Endothelial cell of hepatic sinusoid (primary cell): ENCODE measurements at regions not wholly inside any gene's neighbourhood (a gene's known extent, or its start where the extent isn't known, plus 50 kb on each side); places are given as distances from the start of the nearest gene placed in this dataset.

Source experiments
- in situ Hi-C: cut with HindIII; loops from 2 replicates; pipeline ENCODE4 v1.10.0; 2017; ENCODE audit warnings: low sequenced_read_pairs

DNA sequence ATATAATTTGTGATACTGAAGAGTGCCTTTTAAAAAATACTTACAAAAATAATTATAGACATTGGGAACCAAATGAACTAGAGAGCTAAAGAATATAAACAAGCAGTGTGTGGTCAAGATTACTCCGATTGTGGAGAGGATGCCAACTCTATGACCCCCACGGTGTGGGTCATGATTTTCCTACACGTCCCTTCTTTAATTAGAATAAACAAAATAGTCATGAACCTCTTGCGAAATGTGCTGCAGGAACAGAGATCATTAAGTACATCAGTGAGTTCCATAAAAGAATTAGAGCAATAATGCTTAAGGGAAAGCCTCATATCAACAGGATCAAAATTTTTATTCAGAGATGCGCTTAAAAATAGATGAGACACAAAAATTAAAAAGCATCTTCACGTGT, 476.6 kb upstream of the ROBO1 start:
- in situ Hi-C loops = no loop called here

GRCh38 chr3:80241791-80242190, 474.0 kb upstream of the ROBO1 start:
- in situ Hi-C loops = no loop called here

DNA sequence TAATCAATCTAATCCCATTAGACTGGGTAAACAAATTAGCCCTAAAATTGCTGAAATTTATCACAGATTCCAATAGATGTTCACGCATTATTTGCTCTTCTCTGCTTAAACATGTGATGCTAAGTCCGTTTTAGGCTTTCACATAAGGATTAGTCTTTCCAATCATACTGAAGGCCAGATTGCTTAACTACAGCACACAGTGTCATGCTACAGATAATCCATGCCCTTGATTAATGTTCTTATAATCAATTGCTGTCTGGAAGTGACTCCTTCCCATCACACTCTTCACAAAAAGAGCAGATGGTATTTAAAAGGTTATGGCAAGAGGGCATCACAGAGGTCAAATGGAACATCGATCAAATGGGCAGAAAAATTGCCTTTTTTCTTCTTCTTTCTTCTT, 471.5 kb upstream of the ROBO1 start:
- in situ Hi-C loops = no loop called here

DNA sequence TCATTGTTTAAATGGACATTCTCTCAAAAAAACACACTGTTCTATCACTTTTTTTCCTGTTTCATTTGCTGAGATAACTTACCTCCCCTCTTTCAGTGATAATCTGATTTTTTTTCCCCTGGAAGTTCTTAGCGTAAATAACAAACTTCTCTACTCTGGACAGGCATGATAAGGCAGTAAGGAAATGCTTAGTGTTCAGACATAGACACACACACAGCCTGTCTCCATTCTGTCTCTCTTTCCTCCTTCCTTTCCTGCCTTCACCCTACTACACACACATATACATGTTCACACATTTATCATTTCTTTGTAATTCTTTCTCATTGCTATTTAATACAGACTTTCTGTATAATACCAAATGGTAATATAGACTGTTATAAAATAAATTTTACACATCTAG, 470.8 kb upstream of the ROBO1 start:
- in situ Hi-C loops = no loop called here

GRCh38 chr3:80238152-80238551, 470.4 kb upstream of the ROBO1 start:
- in situ Hi-C loops = no loop called here

DNA sequence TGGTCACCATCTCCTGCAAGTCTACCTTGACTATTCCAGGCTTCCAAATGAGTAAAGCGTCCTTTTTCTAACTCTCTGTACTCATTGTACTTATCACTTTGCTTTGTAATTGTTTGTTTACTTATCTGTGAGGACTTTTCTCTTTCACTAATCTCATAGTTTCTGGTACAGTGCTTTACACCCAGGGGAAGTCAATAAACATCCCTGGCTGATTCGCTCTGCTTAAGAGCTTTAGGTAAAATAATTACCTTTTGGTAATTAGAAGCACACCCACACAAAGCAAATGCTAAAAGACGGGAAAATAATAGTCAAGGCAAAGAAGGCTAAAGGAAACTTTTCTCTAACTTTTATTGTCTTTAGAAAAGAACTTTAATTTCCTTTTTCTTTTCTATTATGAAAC, 466.9 kb upstream of the ROBO1 start:
- in situ Hi-C loops = no loop called here

GRCh38 chr3:80233576-80233975, 465.8 kb upstream of the ROBO1 start:
- in situ Hi-C loops = no loop called here

DNA sequence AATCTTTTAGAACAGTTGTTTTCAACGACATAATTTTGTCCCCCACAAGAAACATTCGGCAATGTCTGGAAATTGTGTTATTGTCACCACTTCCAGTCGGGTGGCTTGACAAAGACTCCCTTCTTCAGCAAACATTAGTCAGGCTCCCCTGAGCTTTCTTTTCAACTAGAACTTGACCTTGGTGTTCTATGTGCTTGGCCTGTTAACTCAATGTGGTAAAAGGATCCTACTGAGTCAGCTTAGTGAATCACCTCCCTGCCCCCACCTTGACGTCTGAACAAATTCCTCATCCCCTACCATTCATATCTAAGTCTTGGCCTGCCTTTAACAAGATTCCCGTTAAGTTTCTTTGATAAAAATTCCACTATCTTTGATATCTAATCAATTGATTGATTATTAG, 465.0 kb upstream of the ROBO1 start:
- in situ Hi-C loops = no loop called here

DNA sequence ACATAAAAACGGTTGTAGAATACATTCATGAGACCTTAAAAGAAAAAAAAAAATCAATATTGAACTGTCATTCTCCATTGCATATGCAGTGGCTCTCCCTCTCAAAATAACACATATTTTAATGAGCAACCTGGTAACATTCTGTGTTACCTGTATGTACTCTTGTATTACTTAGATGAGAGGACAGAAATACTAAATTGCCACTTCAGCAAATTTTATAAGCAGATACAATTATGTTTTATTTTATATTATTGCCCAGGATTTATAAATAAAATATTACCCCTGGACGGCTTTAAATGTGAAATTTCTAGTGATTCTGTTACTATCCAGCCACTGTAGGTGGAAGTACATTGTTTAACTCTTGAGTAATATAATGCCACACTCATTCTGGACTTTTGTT, 463.2 kb upstream of the ROBO1 start:
- in situ Hi-C loops = no loop called here

- in situ Hi-C loops = no loop called here
Observed at GRCh38 chr3:80227216-80227615, 459.4 kb upstream of the ROBO1 start.

DNA sequence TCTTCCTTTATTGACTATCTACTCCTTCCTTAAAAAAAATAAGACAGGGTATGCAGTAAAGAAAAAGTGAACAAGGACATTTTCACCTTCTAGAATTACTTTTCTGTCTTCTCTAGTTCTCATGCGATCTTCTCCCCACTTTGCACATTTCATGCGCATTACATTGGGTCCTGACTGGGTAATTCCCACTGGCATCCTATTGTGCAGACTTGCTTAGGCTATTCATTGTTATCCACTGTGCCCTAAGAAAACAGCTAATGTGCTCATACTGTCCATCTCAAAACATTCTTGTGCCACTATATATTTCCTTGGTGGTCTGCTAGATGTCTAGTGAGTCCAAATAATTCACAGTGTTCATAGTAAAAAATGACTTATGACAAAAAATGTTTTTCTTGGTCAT, 447.4 kb upstream of the ROBO1 start:
- in situ Hi-C loops = no loop called here

DNA sequence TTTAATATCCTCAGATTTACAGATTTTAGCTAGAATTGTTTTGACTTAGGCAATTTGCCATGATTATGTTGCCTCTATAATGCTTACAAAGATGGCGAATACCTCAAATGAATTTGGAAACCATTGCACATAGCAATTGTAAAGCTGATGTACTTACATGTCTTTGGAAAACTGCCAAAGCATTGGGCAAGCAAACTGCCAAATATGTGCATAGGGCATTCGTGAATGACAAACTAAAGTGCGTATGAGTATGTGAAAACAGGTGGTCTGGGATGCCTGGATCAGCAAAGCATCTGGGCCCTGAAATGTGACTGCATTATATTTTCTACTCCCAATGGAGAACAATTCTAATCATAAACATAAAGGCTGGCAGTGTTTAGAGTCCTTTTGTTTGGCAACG, 445.3 kb upstream of the ROBO1 start:
- in situ Hi-C loops = loop anchor here (5.0 kb wide), 1 partner anchor 56 kb away; no protein-coding TSS in a partner anchor

DNA sequence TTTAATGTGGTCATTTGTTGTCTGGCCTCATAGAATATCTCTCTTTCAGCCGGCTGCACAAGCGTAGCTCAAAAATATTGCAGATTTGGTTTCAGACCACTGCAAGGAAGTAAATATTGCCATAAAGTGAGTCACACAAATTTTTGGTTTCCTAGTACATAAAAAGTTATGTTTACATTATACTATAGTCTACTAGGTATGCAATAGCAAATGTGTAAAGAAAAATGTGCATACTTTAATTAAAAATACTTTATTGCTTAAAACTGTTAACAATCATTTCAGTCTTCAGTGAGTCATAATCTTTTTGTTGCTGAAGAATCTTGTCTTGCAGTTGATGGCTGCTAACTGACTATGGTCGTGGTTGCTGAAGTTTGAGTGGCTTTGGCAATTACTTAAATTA, 425.1 kb upstream of the ROBO1 start:
- in situ Hi-C loops = no loop called here

GRCh38 chr3:80190051-80190450, 422.3 kb upstream of the ROBO1 start:
- in situ Hi-C loops = no loop called here

GRCh38 chr3:80187981-80188380, 420.2 kb upstream of the ROBO1 start:
- in situ Hi-C loops = no loop called here

DNA sequence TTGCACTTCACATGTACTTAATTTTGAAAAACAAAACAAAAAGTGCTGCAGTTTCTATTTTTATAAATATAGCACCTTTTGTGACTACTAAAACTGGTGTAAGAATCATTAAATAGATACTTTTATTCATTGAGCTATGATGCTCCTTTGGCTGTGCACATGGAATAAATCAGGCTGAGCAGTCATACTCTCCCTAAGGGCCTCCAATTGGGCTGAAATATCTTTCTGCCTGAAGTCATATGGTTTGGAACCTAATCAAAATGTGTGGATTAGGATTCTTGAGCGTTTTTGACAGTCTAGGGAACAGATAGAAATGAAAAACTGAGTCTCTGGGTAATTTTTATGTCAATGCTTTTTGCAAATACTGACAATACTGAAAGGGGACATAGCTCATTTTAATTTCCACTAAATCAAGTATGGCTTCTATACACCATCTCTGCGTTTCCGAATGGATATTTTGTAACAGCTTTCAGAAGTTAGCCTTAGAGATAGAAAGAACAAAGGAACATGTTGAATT, 392.2 kb upstream of the ROBO1 start:
- in situ Hi-C loops = loop anchor here (5.0 kb wide), 1 partner anchor 52 kb away; no protein-coding TSS in a partner anchor

- in situ Hi-C loops = loop anchor here (5.0 kb wide), 1 partner anchor 54 kb away; no protein-coding TSS in a partner anchor
Observed at GRCh38 chr3:80158332-80158731, 390.5 kb upstream of the ROBO1 start.

DNA sequence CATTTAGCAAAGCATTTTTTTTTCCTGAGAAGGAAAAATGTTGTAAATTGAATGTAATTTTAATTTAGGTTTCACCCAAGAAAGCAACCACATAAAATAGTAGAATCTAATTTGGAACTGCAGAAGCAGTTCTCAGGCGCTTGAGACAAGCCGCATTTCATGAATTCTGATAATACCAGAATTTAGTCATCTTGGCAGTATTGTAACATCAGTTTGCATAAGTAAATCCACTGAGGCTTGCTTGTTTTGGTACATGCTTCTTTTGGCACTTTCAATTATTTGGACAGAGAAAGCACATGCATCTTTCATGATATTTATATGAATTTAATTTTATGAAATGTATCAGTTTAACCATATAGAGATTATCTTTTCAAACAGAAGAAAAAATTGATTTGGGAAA, 389.7 kb upstream of the ROBO1 start:
- in situ Hi-C loops = loop anchor here (5.0 kb wide), 1 partner anchor 55 kb away; no protein-coding TSS in a partner anchor

GRCh38 chr3:80152692-80153091, 384.9 kb upstream of the ROBO1 start:
- in situ Hi-C loops = no loop called here

- in situ Hi-C loops = no loop called here
Observed at GRCh38 chr3:80142714-80143113, 374.9 kb upstream of the ROBO1 start.

DNA sequence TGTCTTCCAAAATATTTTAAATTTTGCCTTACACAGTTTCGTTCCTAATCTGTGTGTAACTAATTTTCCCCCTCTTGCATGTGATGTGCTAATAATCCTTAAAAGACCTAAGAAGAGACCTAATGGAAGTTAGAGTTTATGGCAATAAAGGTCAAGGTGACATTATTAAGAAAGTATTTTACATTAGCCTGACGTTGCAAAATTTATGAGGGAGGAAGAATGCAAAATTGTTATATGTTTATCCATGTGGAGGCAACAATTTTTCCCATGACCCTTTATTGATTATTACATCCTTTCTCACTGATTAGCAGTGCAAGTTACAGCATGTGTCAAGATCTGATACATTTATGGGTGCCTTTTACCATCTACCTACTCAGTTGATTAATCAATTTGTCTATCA, 373.8 kb upstream of the ROBO1 start:
- in situ Hi-C loops = no loop called here

GRCh38 chr3:80116281-80116680, 348.5 kb upstream of the ROBO1 start:
- in situ Hi-C loops = no loop called here

- in situ Hi-C loops = no loop called here
Observed at GRCh38 chr3:80114694-80115093, 346.9 kb upstream of the ROBO1 start.
